ENCODE measurements at regions not wholly inside any gene's neighbourhood (a gene's known extent, or its start where the extent isn't known, plus 50 kb on each side); places are given as distances from the start of the nearest gene placed in this dataset.

DNA sequence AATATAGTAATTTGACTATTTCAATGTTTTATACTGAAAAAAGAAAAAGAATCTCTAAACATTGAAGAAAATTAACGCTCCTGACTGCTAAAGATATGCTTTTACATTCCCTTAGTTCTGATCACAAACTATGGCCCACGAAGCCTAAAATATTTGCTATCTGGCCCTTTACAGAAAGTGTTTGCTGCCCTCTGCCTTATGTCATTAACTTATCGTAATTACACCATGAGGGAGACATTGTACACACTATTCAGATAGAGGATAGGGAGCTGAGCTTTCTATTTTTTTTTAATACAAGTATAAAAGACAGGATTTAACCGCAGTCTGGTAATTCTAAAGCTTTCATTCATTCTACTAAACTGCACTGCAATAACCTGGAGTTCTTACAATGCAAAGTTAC is 393.1 kb upstream of the DCC start:
- intact Hi-C loops (cut with micrococcal nuclease; ENCODE audit: unreplicated experiment) (no loop called here), in situ Hi-C loops (cut with MboI) (no loop called here)
- WGBS (ENCODE audit: insufficient coverage, insufficient replicate concordance, low lambda C conversion rate, missing lambda C conversion rate), result 27% methylated on average over 4 of the region's 4 CpGs
- H3K79me2 ChIP-seq (ENCODE audit: control insufficient read depth, insufficient read depth, low read length), result no peaks in the 10 kb centered on the region
- no peak overlapping the region for H3K27ac ChIP-seq (ENCODE audit: control insufficient read depth, insufficient read depth)
- H3K36me3 ChIP-seq (ENCODE audit: control insufficient read depth in 2 of 2, insufficient read depth in 2 of 2, low read length in 1 of 2), result no peaks in the 10 kb centered on the region
- ATAC-seq (no peak), DNase-seq (ENCODE audit: low read depth, low spot score) (no peak), FAIRE-seq (no peak)
- peak overlapping the region; percentile 25; the same call in 1 of the 2 replicates for H2AFZ ChIP-seq (ENCODE audit: control insufficient read depth, low read depth, low read length)
- no peak overlapping the region for H3K4me2 ChIP-seq (ENCODE audit: control insufficient read depth, insufficient read depth)
- H3K9ac ChIP-seq (ENCODE audit: control insufficient read depth, insufficient read depth, low read length), result no peak overlapping the region
- no peaks in the 10 kb centered on the region for H4K20me1 ChIP-seq (ENCODE audit: control insufficient read depth, insufficient read depth)
- RAD21 ChIA-PET (ENCODE audit: unreplicated experiment), result interaction anchor here (0.9 to 3.8 kb wide), 7 partner anchors 53 to 343 kb away, joined by 3 to 20 read pairs (median 3); no protein-coding TSS in a partner anchor
- POLR2A ChIA-PET, result no interaction called here
- TF ChIP-seq, protein P1, sequence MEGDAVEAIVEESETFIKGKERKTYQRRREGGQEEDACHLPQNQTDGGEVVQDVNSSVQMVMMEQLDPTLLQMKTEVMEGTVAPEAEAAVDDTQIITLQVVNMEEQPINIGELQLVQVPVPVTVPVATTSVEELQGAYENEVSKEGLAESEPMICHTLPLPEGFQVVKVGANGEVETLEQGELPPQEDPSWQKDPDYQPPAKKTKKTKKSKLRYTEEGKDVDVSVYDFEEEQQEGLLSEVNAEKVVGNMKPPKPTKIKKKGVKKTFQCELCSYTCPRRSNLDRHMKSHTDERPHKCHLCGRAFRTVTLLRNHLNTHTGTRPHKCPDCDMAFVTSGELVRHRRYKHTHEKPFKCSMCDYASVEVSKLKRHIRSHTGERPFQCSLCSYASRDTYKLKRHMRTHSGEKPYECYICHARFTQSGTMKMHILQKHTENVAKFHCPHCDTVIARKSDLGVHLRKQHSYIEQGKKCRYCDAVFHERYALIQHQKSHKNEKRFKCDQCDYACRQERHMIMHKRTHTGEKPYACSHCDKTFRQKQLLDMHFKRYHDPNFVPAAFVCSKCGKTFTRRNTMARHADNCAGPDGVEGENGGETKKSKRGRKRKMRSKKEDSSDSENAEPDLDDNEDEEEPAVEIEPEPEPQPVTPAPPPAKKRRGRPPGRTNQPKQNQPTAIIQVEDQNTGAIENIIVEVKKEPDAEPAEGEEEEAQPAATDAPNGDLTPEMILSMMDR (IDR thresholded peaks at IDR 0.05 in 2 of 3, conservative IDR thresholded peaks at IDR 0.05 in 1 of 3; ENCODE audit: control insufficient read depth in 2 of 3, extremely low read depth in 1 of 3, insufficient read depth in 1 of 3, low read depth in 3 of 3, low read length in 3 of 3), result peak in 1 of 3 experiments; percentile 31; a peak in 2 of 6 replicates
- TF ChIP-seq ZSCAN29 (IDR thresholded peaks at IDR 0.05) (no peak), RAD21 (IDR thresholded peaks at IDR 0.05; ENCODE audit: insufficient read depth, low read depth, low read length) (peak; percentile 49; the same call in 1 of the 2 replicates), IKZF1 (conservative IDR thresholded peaks at IDR 0.05) (no peak)
- TF ChIP-seq, protein P2, sequence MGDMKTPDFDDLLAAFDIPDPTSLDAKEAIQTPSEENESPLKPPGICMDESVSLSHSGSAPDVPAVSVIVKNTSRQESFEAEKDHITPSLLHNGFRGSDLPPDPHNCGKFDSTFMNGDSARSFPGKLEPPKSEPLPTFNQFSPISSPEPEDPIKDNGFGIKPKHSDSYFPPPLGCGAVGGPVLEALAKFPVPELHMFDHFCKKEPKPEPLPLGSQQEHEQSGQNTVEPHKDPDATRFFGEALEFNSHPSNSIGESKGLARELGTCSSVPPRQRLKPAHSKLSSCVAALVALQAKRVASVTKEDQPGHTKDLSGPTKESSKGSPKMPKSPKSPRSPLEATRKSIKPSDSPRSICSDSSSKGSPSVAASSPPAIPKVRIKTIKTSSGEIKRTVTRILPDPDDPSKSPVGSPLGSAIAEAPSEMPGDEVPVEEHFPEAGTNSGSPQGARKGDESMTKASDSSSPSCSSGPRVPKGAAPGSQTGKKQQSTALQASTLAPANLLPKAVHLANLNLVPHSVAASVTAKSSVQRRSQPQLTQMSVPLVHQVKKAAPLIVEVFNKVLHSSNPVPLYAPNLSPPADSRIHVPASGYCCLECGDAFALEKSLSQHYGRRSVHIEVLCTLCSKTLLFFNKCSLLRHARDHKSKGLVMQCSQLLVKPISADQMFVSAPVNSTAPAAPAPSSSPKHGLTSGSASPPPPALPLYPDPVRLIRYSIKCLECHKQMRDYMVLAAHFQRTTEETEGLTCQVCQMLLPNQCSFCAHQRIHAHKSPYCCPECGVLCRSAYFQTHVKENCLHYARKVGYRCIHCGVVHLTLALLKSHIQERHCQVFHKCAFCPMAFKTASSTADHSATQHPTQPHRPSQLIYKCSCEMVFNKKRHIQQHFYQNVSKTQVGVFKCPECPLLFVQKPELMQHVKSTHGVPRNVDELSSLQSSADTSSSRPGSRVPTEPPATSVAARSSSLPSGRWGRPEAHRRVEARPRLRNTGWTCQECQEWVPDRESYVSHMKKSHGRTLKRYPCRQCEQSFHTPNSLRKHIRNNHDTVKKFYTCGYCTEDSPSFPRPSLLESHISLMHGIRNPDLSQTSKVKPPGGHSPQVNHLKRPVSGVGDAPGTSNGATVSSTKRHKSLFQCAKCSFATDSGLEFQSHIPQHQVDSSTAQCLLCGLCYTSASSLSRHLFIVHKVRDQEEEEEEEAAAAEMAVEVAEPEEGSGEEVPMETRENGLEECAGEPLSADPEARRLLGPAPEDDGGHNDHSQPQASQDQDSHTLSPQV (IDR thresholded peaks at IDR 0.05), result no peak
- no peak overlapping the region for H3K4me3 ChIP-seq
- BruUV-seq (replicated peaks), result no TSS peak
- CTCF ChIA-PET, result interaction anchor here (1.0 to 5.9 kb wide), 5 partner anchors 11 to 342 kb away, joined by 3 to 37 read pairs (median 3); no protein-coding TSS in a partner anchor
- SMC1A ChIA-PET (ENCODE audit: uncharacterized antibody, unreplicated experiment), result interaction anchor here (1.0 to 5.5 kb wide), 8 partner anchors 12 to 342 kb away, joined by 3 to 37 read pairs (median 4); no protein-coding TSS in a partner anchor
- H3K27me3 ChIP-seq (replicated peaks in 1 of 2; ENCODE audit: control insufficient read depth in 2 of 2, insufficient read depth in 2 of 2, low read length in 1 of 2), result no peaks in the 10 kb centered on the region
- no peaks in the 10 kb centered on the region; the same call in 1 of the 3 replicates for H3K9me3 ChIP-seq (replicated peaks; ENCODE audit: control insufficient read depth, insufficient read depth, low read length)
- H3K4me1 ChIP-seq (ENCODE audit: control insufficient read depth, insufficient read depth, low read length), result peaks cover 3% of the 10 kb centered on the region

Data from GM12878 (cell line).